ENCODE measurements at regions not wholly inside any gene's neighbourhood (a gene's known extent, or its start where the extent isn't known, plus 50 kb on each side); places are given as distances from the start of the nearest gene placed in this dataset.

DNA sequence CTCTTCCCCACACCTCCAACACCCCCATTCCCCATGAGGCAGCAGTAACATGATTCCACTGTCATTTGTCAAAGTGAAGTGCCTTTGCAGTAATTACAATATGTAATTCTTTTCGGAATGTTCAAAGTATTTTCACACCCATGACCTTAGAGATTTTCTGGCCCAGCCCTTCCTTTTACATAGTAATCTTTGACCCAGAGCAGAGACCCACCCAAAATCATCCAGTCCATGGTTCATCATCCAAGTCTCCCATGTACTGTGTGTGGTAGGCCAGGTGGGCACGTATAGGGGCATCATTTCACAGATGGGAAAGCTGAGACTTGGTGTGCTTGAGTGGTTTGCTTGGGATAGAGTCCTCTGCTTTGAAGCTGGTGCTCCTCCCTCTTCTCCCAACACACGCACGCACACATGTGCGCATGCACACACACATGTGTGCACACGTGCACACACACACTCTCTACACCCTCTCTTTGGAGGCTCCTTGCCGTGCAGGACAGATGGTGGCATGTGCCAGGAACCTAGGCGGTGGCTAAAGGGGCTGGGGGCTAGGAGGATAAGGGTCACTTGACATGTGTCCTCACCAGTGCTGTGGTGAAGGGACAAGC lies 284.7 kb upstream of the ROPN1 start:
- DNase-seq: no peak

GRCh38 chr3:124277144-124277890 lies 285.4 kb upstream of the ROPN1 start:
- DNase-seq: no peak

DNA sequence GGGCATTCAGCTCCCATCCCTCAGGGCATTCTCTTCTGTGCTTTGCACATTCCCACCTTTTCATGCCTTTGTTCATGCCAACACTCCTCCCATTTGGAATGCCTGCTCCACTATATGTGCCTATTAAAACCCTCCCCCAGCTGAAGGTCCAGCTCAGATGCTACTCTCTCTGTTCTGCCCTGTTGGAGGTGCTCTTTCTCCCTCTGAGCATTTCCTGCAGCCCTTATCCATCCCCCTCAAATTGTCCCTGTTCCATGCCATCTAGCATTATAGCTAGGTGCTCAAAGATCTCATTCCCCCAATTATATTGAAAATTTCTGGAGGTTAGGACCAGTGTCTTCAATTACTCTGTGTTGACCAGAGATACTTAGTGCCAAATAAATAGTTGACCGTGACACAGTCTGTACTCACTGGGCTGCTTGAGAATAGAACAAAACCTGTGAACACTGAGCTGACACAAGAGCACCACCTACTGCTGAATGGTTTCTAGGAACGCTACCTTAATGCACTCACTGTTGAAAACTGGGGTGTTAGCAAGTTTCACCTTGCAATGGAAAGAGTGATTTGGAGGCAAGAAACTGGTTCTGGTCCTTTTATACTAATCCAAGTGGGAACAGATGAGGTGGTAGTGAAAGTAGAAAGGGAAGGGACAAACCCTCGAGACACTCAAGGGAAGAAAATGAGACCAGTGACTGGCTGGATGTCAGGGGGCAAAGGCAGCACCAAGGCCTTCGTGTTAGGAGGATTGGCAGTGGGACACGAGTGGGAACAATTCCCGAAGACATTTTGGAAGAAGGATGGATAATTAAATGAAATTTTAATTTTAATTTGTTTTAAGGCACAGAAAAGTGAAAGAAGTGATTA lies 289.8 kb upstream of the ROPN1 start:
- DNase-seq: no peak

GRCh38 chr3:124282751-124283651 lies 291.1 kb upstream of the ROPN1 start:
- no peak for DNase-seq

- no peak for DNase-seq
Measured at GRCh38 chr3:124283652-124284023, 291.7 kb upstream of the ROPN1 start.

- no peak for DNase-seq
Measured at GRCh38 chr3:124288996-124289395, 297.1 kb upstream of the ROPN1 start.

DNA sequence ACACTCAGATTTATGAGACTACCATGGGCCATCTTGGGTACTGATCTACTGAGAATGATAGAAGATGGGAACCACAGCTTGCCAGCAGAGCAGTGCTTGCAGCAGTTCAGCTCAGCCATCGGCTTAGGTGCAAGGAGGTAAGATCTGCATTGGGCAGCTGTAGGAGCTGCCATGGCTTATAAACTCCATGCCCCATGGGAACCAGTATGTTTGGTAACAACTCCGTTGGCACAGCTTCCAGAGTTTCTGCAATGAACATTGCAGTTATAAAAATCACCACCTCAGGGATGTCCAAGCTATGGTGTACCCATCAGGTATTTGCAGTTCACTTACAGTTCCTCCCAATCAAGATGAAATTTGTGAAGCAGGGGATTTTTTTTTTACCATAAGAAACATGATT lies 299.1 kb upstream of the ROPN1 start:
- no peak for DNase-seq

GRCh38 chr3:124292329-124292728 lies 300.4 kb upstream of the ROPN1 start:
- no peak for DNase-seq

- no peak for DNase-seq
Measured at GRCh38 chr3:124293584-124293983, 301.7 kb upstream of the ROPN1 start.

GRCh38 chr3:124295362-124295761 lies 303.4 kb upstream of the ROPN1 start:
- no peak for DNase-seq

GRCh38 chr3:124296406-124296805 lies 304.5 kb upstream of the ROPN1 start:
- no peak for DNase-seq

- no peak for DNase-seq
Measured at GRCh38 chr3:124297062-124297980, 305.4 kb upstream of the ROPN1 start.

- DNase-seq: no peak
Measured at GRCh38 chr3:124298301-124298700, 306.4 kb upstream of the ROPN1 start.

- DNase-seq: peak in 1 of 2 donors; percentile 41
Measured at GRCh38 chr3:124298951-124299350, 307.0 kb upstream of the ROPN1 start.

GRCh38 chr3:124299831-124300230 lies 307.9 kb upstream of the ROPN1 start:
- DNase-seq: no peak

GRCh38 chr3:124300416-124300815 lies 308.5 kb upstream of the ROPN1 start:
- no peak for DNase-seq

DNA sequence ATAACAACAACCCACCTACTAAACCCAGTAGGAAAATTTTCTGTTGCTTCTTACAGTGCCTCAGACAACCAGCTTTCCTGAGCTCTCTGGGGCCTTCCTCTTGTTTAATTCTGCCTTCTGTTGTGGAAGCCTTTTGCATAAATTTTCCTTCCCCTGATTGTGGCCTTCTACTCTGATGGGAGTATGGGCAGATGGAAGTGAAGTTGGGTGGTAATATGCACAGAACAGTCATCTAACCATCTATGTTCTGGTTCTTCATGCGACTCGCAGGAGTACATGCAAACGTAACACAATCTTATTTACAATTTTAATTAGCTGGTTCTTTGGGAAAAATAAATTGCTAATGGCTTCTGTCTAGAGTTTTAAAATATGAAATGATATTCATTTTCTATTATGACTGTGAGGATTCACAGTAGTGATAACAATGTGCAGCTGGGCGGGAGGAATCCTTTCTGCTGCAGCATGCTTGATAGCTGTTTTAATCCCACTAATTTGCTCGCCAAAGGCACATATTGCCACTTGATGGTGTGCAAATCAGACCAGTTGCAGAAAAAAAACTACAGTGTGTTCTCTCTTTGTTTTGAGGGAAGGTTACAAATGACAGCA lies 311.5 kb upstream of the ROPN1 start:
- DNase-seq: no peak

DNA sequence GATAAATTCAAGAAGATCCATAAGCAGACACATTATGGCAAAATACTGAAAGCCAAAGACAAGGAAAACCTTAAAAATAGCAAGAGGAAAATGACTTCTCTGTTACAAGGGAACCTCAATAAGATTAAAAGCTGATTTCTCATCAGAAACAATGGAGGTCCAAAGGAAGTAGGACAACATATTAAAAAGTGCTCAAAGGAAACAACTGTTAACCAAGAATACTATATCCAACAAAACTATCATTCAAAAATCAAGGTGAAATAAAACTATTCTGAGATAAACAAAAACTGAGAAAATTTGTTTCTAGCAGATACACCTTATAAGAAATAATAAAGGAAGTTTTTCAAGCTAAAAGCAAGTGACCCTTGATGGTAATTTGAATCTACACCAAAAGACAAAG lies 314.7 kb upstream of the ROPN1 start:
- DNase-seq: no peak

DNA sequence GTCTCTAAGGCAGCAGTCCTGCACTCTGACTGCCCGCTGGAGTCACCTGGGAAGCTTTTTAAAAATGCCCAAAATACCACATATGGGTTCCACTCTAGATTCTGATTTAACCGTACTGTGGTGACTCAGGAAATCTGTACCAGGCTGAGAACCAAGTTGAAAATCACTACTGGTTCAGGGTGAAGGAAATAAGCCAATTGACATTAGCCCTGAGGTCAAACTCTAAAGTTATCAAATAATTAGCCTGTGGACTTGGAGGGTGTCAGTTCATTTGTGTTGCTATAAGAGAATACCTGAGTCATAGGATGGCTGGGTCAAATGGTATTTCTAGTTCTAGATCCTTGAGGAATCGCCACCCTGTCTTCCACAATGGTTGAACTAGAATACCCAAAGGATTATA lies 321.7 kb upstream of the ROPN1 start:
- no peak for DNase-seq
